ENCODE measurements at regions not wholly inside any gene's neighbourhood (a gene's known extent, or its start where the extent isn't known, plus 50 kb on each side); places are given as distances from the start of the nearest gene placed in this dataset.

DNA sequence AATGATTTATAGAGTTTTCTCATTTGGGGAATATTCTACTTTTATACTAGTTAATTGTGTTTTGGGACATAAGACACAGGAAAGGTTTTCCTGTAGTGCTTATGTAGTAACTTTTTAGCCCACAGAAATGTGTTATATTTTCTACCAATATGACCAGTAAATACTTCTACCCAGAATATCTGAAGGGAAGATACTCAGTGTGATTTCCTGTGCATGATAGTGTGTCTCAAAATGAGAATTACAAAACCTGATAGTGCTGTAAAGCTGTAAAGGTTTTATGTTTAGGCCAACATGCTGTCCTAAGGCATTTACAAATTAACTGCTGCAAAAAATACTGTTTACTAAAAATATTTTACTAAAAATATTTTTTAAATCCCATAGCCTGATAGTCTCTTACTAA lies 126.8 kb downstream of the RXFP2 start:
- Histone ChIP-seq H3K27me3 (no peaks in the 10 kb centered on the region), H3K4me3 (replicated peaks in 1 of 3) (no peak overlapping the region), H3K27ac (no peak overlapping the region), H3K36me3 (no peaks in the 10 kb centered on the region), H3K4me1 (no peaks in the 10 kb centered on the region), H3K9me3 (no peaks in the 10 kb centered on the region)
- intact Hi-C loops (cut with DNase I) = no loop called here
- DNase-seq = no peak
- TF ChIP-seq, protein P1, sequence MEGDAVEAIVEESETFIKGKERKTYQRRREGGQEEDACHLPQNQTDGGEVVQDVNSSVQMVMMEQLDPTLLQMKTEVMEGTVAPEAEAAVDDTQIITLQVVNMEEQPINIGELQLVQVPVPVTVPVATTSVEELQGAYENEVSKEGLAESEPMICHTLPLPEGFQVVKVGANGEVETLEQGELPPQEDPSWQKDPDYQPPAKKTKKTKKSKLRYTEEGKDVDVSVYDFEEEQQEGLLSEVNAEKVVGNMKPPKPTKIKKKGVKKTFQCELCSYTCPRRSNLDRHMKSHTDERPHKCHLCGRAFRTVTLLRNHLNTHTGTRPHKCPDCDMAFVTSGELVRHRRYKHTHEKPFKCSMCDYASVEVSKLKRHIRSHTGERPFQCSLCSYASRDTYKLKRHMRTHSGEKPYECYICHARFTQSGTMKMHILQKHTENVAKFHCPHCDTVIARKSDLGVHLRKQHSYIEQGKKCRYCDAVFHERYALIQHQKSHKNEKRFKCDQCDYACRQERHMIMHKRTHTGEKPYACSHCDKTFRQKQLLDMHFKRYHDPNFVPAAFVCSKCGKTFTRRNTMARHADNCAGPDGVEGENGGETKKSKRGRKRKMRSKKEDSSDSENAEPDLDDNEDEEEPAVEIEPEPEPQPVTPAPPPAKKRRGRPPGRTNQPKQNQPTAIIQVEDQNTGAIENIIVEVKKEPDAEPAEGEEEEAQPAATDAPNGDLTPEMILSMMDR (IDR thresholded peaks at IDR 0.05) = no peak
- no peak for TF ChIP-seq POLR2A (IDR thresholded peaks at IDR 0.05)

DNA sequence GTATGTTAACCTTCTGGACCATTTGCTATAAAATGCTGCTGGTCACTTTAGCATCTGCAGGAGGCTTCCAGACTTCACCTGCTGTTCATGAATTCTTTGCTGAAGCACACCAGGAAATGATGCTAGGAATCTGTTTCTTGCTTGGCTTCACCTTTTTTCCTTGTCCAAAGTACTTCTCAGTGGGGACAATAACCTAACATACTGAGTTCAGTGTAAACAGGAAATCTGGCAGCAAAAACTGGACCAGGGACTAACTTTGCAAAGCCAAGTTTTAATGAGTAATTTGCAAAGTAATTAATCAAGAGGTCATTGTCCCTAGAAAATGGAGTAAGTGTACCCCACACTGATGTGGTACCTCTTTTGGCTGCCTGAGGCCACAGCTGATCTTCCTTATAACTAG lies 128.4 kb downstream of the RXFP2 start:
- Histone ChIP-seq H3K4me1 (no peaks in the 10 kb centered on the region), H3K27me3 (no peaks in the 10 kb centered on the region), H3K9me3 (no peaks in the 10 kb centered on the region), H3K4me3 (replicated peaks in 1 of 3) (no peak overlapping the region), H3K27ac (no peak overlapping the region), H3K36me3 (no peaks in the 10 kb centered on the region)
- TF ChIP-seq, protein P1 (IDR thresholded peaks at IDR 0.05) = no peak
- intact Hi-C loops (cut with DNase I) = no loop called here
- no peak for DNase-seq

DNA sequence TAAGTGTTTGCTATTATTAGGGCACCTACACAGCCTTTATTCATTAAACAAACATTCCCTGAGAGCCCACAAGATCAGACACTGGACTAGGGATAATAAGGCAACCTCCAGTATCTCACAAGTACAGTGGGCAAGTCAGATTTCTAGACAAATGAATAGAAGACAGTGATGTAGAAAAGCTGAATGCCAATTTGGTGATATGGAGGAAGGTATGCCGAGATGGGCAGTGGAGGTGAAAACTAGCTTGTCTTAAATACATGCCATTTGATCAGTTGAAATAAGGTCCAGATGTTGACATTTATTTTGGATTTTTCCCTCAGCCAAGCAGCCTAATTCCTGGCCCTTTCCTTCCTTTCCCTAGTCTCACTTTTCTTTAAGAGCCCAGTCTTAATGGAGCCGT lies 130.3 kb downstream of the RXFP2 start:
- Histone ChIP-seq H3K4me1 (no peaks in the 10 kb centered on the region), H3K36me3 (no peaks in the 10 kb centered on the region), H3K9me3 (no peaks in the 10 kb centered on the region), H3K27ac (no peak overlapping the region), H3K4me3 (replicated peaks in 1 of 3) (no peak overlapping the region), H3K27me3 (no peaks in the 10 kb centered on the region)
- WGBS, 2 donors = 92 to 96% methylated on average over 2 of the region's 2 CpGs
- DNase-seq = no peak
- intact Hi-C loops (cut with DNase I) = no loop called here
- no peak for TF ChIP-seq POLR2A (IDR thresholded peaks at IDR 0.05)
- TF ChIP-seq, protein P1 (IDR thresholded peaks at IDR 0.05) = no peak

DNA sequence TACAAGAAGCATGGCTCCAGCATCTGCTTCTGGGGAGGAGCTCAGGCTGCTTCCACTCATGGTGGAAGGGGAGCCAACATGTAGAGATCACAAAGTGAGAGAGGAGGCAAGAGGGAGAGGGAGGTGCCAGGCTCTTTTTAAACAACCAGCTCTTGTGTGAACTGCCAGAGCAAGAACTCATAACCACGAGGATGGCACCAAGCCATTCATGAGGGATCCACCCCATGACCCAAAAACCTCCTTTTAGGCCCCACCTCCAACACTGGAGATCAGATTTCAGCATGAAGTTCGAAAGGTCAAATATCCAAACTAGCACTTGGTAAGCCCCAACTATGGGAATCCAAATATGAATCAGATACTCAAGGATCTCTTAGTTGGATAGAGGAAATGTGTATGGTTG lies 131.2 kb downstream of the RXFP2 start:
- no peak overlapping the region for H3K4me3 ChIP-seq (replicated peaks in 1 of 3)
- TF ChIP-seq, protein P1 (IDR thresholded peaks at IDR 0.05) = no peak
- no peak for TF ChIP-seq POLR2A (IDR thresholded peaks at IDR 0.05)
- 74% methylated on average over 2 of the region's 2 CpGs for WGBS, 2 donors
- no peaks in the 10 kb centered on the region for H3K27me3 ChIP-seq
- no peak overlapping the region for H3K27ac ChIP-seq
- no peaks in the 10 kb centered on the region for H3K4me1 ChIP-seq
- DNase-seq = no peak
- no peaks in the 10 kb centered on the region for H3K9me3 ChIP-seq
- intact Hi-C loops (cut with DNase I) = no loop called here
- no peaks in the 10 kb centered on the region for H3K36me3 ChIP-seq

DNA sequence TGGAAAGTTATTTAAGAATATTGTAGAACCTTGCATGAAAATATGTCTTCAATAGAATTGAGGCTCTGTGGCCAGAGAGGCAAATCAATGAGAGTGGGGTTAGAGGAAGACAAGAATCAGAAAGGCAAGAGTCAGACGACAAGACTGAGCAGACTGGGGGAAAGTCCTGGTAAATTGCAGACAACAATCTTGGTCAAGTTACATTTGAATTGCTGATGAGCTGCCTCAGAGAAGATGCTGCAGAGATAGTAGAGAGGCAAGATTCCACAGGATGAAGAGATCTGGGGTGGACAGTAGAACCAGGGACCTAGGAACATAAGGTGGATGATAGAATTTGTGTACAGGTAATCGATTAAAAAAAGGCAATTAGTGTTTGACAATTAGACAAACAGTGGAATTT lies 133.8 kb downstream of the RXFP2 start:
- H3K4me1 ChIP-seq = no peaks in the 10 kb centered on the region
- H3K27ac ChIP-seq = no peak overlapping the region
- no peak for DNase-seq
- 76 to 81% methylated on average over 2 of the region's 2 CpGs for WGBS, 2 donors
- no peaks in the 10 kb centered on the region for H3K9me3 ChIP-seq
- H3K4me3 ChIP-seq (replicated peaks in 1 of 3) = no peak overlapping the region
- H3K27me3 ChIP-seq = no peaks in the 10 kb centered on the region
- no peak for TF ChIP-seq POLR2A (IDR thresholded peaks at IDR 0.05)
- TF ChIP-seq, protein P1 (IDR thresholded peaks at IDR 0.05) = no peak
- intact Hi-C loops (cut with DNase I) = no loop called here
- H3K36me3 ChIP-seq = no peaks in the 10 kb centered on the region
